Astrocyte (in vitro differentiated cells and primary cell): ENCODE measurements at regions not wholly inside any gene's neighbourhood (a gene's known extent, or its start where the extent isn't known, plus 50 kb on each side); places are given as distances from the start of the nearest gene placed in this dataset.
"Not testable (repeated sequence)": the region's sequence is repeated elsewhere in the genome, so short reads cannot be mapped to it uniquely, and the experiment has no call there.

Source experiments
- DNase-seq: peaks from one replicate; pipeline ENCODE4 v3.0.0-alpha.2; 2010; ENCODE audit warnings: low read depth
- FAIRE-seq: peaks from 2 replicates; lab custom pipeline; 2011; peaks lifted over from hg19 to GRCh38; lab: Jason Lieb, UNC
- H2AFZ ChIP-seq: 2 replicates; pipeline ENCODE4 v1.6.0; 2012; ENCODE audit warnings: low read depth, low read length, inconsistent platforms
- H3K27ac ChIP-seq: 2 replicates; pipeline ENCODE4 v1.5.1; 2011; ENCODE audit warnings: low read depth, low read length, inconsistent platforms
- H3K27me3 ChIP-seq: 2 replicates; pipeline ENCODE4 v1.6.0; 2011; ENCODE audit warnings: low read length, inconsistent platforms; ENCODE audit not compliant: insufficient read depth
- H3K36me3 ChIP-seq: 2 replicates; pipeline ENCODE4 v1.5.1; 2011; ENCODE audit warnings: low read length, inconsistent platforms; ENCODE audit not compliant: insufficient read depth
- H3K4me1 ChIP-seq: 2 replicates; pipeline ENCODE4 v1.5.1; 2011; ENCODE audit warnings: low read length, inconsistent platforms; ENCODE audit not compliant: insufficient read depth
- H3K4me2 ChIP-seq: 2 replicates; pipeline ENCODE4 v1.6.0; 2012; ENCODE audit warnings: low read length, inconsistent platforms
- H3K4me3 ChIP-seq: 2 replicates; pipeline ENCODE4 v1.5.1; 2011; ENCODE audit warnings: low read depth, mild to moderate bottlenecking, low read length, inconsistent platforms; ENCODE audit not compliant: insufficient read depth
- H3K79me2 ChIP-seq: 2 replicates; pipeline ENCODE4 v1.6.0; 2012; ENCODE audit warnings: mild to moderate bottlenecking, low read length, inconsistent platforms; ENCODE audit not compliant: insufficient read depth
- H3K9ac ChIP-seq: 2 replicates; pipeline ENCODE4 v1.6.0; 2012; ENCODE audit warnings: mild to moderate bottlenecking, low read length, inconsistent platforms
- H3K9me3 ChIP-seq: 2 replicates; pipeline ENCODE4 v1.5.1; 2012; ENCODE audit warnings: low read depth, mild to moderate bottlenecking, low read length, inconsistent platforms; ENCODE audit not compliant: insufficient read depth
- H4K20me1 ChIP-seq: 2 replicates; pipeline ENCODE4 v1.6.0; 2012; ENCODE audit warnings: low read length, inconsistent platforms; ENCODE audit not compliant: insufficient read depth
- H3K27ac Mint-ChIP-seq: one replicate; pipeline ENCODE4 v1.8.0; 2021; ENCODE audit warnings: mild to moderate bottlenecking, mixed read lengths; ENCODE audit not compliant: unreplicated experiment
- H3K27me3 Mint-ChIP-seq: one replicate; pipeline ENCODE4 v1.8.0; 2021; ENCODE audit warnings: low read depth, mixed read lengths; ENCODE audit not compliant: unreplicated experiment
- H3K36me3 Mint-ChIP-seq: one replicate; pipeline ENCODE4 v1.8.0; 2021; ENCODE audit warnings: low read depth, mixed read lengths; ENCODE audit not compliant: unreplicated experiment
- H3K4me1 Mint-ChIP-seq: one replicate; pipeline ENCODE4 v1.8.0; 2021; ENCODE audit warnings: low read depth, mixed read lengths; ENCODE audit not compliant: unreplicated experiment
- H3K4me3 Mint-ChIP-seq: one replicate; pipeline ENCODE4 v1.8.0; 2021; ENCODE audit warnings: mild to moderate bottlenecking, moderate library complexity, mixed read lengths; ENCODE audit not compliant: unreplicated experiment
- H3K9me3 Mint-ChIP-seq: one replicate; pipeline ENCODE4 v1.8.0; 2021; ENCODE audit warnings: mild to moderate bottlenecking, mixed read lengths; ENCODE audit not compliant: unreplicated experiment
- EZH2 ChIP-seq: IDR thresholded peaks from 2 replicates; pipeline ENCODE4 v1.6.1; 2012; ENCODE audit warnings: mild to moderate bottlenecking, low read length, inconsistent platforms; ENCODE audit not compliant: insufficient read depth
- TF ChIP-seq, protein P1 (sequence below): IDR thresholded peaks from 2 replicates; pipeline ENCODE4 v1.5.1; 2011; ENCODE audit warnings: low read depth, mild to moderate bottlenecking, inconsistent platforms, low read length, moderate library complexity; ENCODE audit not compliant: insufficient read depth

- no peak overlapping the region for H3K27ac Mint-ChIP-seq
- H3K36me3 Mint-ChIP-seq = no peaks in the 10 kb centered on the region
- H3K9me3 ChIP-seq = no peaks in the 10 kb centered on the region
- no peaks in the 10 kb centered on the region for H3K9me3 Mint-ChIP-seq
- H2AFZ ChIP-seq = no peak overlapping the region
- H3K4me1 ChIP-seq = no peaks in the 10 kb centered on the region
- H3K4me3 Mint-ChIP-seq = no peak overlapping the region
- FAIRE-seq = no peak
- no peak for TF ChIP-seq EZH2
- TF ChIP-seq, protein P1, sequence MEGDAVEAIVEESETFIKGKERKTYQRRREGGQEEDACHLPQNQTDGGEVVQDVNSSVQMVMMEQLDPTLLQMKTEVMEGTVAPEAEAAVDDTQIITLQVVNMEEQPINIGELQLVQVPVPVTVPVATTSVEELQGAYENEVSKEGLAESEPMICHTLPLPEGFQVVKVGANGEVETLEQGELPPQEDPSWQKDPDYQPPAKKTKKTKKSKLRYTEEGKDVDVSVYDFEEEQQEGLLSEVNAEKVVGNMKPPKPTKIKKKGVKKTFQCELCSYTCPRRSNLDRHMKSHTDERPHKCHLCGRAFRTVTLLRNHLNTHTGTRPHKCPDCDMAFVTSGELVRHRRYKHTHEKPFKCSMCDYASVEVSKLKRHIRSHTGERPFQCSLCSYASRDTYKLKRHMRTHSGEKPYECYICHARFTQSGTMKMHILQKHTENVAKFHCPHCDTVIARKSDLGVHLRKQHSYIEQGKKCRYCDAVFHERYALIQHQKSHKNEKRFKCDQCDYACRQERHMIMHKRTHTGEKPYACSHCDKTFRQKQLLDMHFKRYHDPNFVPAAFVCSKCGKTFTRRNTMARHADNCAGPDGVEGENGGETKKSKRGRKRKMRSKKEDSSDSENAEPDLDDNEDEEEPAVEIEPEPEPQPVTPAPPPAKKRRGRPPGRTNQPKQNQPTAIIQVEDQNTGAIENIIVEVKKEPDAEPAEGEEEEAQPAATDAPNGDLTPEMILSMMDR = no peak
- no peaks in the 10 kb centered on the region for H4K20me1 ChIP-seq
- no peak overlapping the region for H3K4me2 ChIP-seq
- H3K27me3 Mint-ChIP-seq = no peaks in the 10 kb centered on the region
- no peaks in the 10 kb centered on the region for H3K4me1 Mint-ChIP-seq
- no peak overlapping the region for H3K4me3 ChIP-seq
- no peak overlapping the region for H3K27ac ChIP-seq
- H3K79me2 ChIP-seq = no peaks in the 10 kb centered on the region
- H3K27me3 ChIP-seq = no peaks in the 10 kb centered on the region
- DNase-seq = no peak
- no peaks in the 10 kb centered on the region for H3K36me3 ChIP-seq
- no peak overlapping the region for H3K9ac ChIP-seq
These were observed 1310.1 kb downstream of the EPHA7 start for GRCh38 chr6:92109256-92109655.

- no peaks in the 10 kb centered on the region for H4K20me1 ChIP-seq
- no peak for DNase-seq
- H3K79me2 ChIP-seq = no peaks in the 10 kb centered on the region
- no peaks in the 10 kb centered on the region for H3K4me1 ChIP-seq
- no peak overlapping the region for H3K9ac ChIP-seq
- no peaks in the 10 kb centered on the region for H3K9me3 ChIP-seq
- Mint-ChIP-seq H3K27me3 (no peaks in the 10 kb centered on the region), H3K4me3 (no peak overlapping the region), H3K4me1 (no peaks in the 10 kb centered on the region), H3K27ac (no peak overlapping the region), H3K9me3 (peaks cover 10% of the 10 kb centered on the region), H3K36me3 (no peaks in the 10 kb centered on the region)
- no peak overlapping the region for H2AFZ ChIP-seq
- no peak overlapping the region for H3K4me2 ChIP-seq
- FAIRE-seq = no peak
- no peak overlapping the region for H3K27ac ChIP-seq
- no peak for TF ChIP-seq EZH2
- TF ChIP-seq, protein P1 = no peak
- H3K36me3 ChIP-seq = no peaks in the 10 kb centered on the region
- H3K27me3 ChIP-seq = no peaks in the 10 kb centered on the region
- H3K4me3 ChIP-seq = no peak overlapping the region
These were observed 1332.6 kb downstream of the EPHA7 start for GRCh38 chr6:92086750-92087149.

DNA sequence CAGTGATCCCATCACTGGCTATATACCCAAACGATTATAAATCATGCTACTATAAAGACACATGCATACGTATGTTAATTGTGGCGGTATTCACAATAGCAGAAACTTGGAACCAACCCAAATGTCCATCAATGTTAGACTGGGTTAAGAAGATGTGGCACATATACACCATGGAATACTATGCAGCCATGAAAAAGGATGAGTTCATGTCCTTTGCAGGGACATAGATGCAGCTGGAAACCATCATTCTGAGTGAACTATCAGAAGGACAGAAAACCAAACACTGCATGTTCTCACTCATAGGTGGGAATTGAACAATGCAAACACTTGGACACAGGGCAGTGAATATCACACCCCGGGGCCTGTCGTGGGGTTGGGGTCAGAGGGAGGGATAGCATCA lies 1335.4 kb downstream of the EPHA7 start:
- not testable (repeated sequence) for H3K36me3 ChIP-seq, H3K36me3 Mint-ChIP-seq, FAIRE-seq, DNase-seq, H3K4me1 Mint-ChIP-seq, H3K27me3 Mint-ChIP-seq, H3K4me1 ChIP-seq, H3K4me3 Mint-ChIP-seq, H3K4me2 ChIP-seq, H4K20me1 ChIP-seq, H3K27ac ChIP-seq, H3K9ac ChIP-seq, H3K27me3 ChIP-seq, H3K79me2 ChIP-seq, H2AFZ ChIP-seq, H3K4me3 ChIP-seq, H3K27ac Mint-ChIP-seq, H3K9me3 ChIP-seq
- H3K9me3 Mint-ChIP-seq = peaks cover 10% of the 10 kb centered on the region
